ENCODE measurements at regions not wholly inside any gene's neighbourhood (a gene's known extent, or its start where the extent isn't known, plus 50 kb on each side); places are given as distances from the start of the nearest gene placed in this dataset.
"Not testable (repeated sequence)": the region's sequence is repeated elsewhere in the genome, so short reads cannot be mapped to it uniquely, and the experiment has no call there.

DNA sequence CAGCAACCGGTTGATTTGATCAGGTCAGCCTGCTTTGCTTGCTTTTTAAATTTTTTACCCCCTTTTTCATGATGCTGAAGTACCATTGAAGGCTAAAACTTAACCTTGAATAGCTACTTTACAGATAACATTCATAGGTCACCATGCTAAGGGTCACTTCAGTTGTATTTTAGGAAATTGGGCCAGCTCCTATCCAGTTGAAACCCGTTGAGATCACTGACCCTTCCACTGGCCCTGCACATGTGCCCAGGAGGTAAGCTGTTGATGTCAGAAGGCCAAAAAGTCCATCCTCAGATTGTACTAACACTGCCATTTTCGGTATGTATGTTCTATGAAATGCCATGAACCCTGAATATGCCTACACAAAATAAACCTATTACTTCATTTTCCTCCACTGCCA is 133.0 kb upstream of the FAT4 start:
- ATAC-seq: no peak
- TF ChIP-seq RARB (CRISPR knock-in tag; IDR thresholded peaks at IDR 0.05): no peak
- no peak for TF ChIP-seq GLIS3 (CRISPR knock-in tag; IDR thresholded peaks at IDR 0.05)
- no peak for TF ChIP-seq ISL1 (CRISPR knock-in tag; IDR thresholded peaks at IDR 0.05)
- no peak for TF ChIP-seq PATZ1 (CRISPR knock-in tag; IDR thresholded peaks at IDR 0.05; ENCODE audit: borderline replicate concordance)
- no peak for TF ChIP-seq BACH2 (CRISPR knock-in tag; IDR thresholded peaks at IDR 0.05; ENCODE audit: borderline replicate concordance)
- TF ChIP-seq CSDC2 (CRISPR knock-in tag; IDR thresholded peaks at IDR 0.05): no peak

GRCh38 chr4:125179727-125180126 is 135.0 kb upstream of the FAT4 start:
- no peak for ATAC-seq
- TF ChIP-seq OSR1 (CRISPR knock-in tag; IDR thresholded peaks at IDR 0.05) (no peak), ESRRG (CRISPR knock-in tag; IDR thresholded peaks at IDR 0.05) (no peak), GLIS3 (CRISPR knock-in tag; IDR thresholded peaks at IDR 0.05) (no peak), CREB5 (CRISPR knock-in tag; IDR thresholded peaks at IDR 0.05; ENCODE audit: low read depth) (no peak), BACH2 (CRISPR knock-in tag; IDR thresholded peaks at IDR 0.05; ENCODE audit: borderline replicate concordance) (no peak), PPARA (CRISPR knock-in tag; IDR thresholded peaks at IDR 0.05; ENCODE audit: borderline replicate concordance) (no peak), ZNF70 (CRISPR knock-in tag; IDR thresholded peaks at IDR 0.05) (no peak), RARB (CRISPR knock-in tag; IDR thresholded peaks at IDR 0.05) (no peak), ZFP30 (CRISPR knock-in tag; IDR thresholded peaks at IDR 0.05) (no peak), TCF4 (CRISPR knock-in tag; IDR thresholded peaks at IDR 0.05; ENCODE audit: borderline replicate concordance) (no peak), POU6F1 (CRISPR knock-in tag; IDR thresholded peaks at IDR 0.05; ENCODE audit: borderline replicate concordance, low read depth) (no peak), ISL1 (CRISPR knock-in tag; IDR thresholded peaks at IDR 0.05) (no peak), PATZ1 (CRISPR knock-in tag; IDR thresholded peaks at IDR 0.05; ENCODE audit: borderline replicate concordance) (no peak), ARNTL (CRISPR knock-in tag; IDR thresholded peaks at IDR 0.05; ENCODE audit: borderline replicate concordance, low read depth) (no peak), ZFP3 (CRISPR knock-in tag; IDR thresholded peaks at IDR 0.05) (no peak), CSRNP3 (CRISPR knock-in tag; IDR thresholded peaks at IDR 0.05) (no peak), SNAI2 (CRISPR knock-in tag; IDR thresholded peaks at IDR 0.05) (no peak)

DNA sequence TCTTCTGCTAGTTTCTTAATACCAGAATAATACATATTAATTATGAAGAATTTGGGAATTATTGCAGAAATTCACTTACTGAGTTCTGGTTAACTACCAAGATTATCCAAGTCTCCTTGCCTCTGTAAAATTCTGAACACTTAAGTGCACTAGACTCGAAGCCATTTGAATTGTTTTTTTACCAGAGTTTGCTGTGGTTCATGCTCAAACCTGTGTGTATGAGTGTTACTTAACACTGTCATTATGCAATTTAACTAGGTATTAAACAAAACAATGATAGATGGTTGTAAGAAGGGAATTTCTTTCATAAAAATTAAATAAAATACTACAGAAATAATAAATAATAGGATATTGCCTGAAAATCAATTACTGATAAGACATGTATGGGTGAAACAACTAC is 145.6 kb upstream of the FAT4 start:
- TF ChIP-seq BACH2 (CRISPR knock-in tag; IDR thresholded peaks at IDR 0.05; ENCODE audit: borderline replicate concordance) (no peak), ZNF70 (CRISPR knock-in tag; IDR thresholded peaks at IDR 0.05) (no peak), SNAI2 (CRISPR knock-in tag; IDR thresholded peaks at IDR 0.05) (no peak), PPARA (CRISPR knock-in tag; IDR thresholded peaks at IDR 0.05; ENCODE audit: borderline replicate concordance) (no peak)

DNA sequence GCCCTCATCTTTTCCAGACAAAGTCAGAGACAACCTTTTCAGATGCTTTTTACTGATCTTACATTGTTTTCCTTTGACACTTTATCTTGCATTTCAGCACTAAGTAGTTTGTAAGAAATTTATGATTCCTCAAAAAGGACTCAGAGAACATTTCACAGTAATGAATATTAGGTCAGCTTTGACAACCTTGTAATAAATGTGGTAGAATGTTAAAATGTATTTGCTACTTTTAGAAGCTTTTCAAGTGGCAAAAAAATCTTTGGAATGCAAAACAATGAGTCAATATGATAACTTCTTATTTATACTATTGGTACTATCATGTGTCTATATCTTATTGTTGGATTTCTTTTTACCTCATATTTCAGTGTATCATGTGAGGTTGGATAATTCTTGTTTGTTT is 146.2 kb upstream of the FAT4 start:
- ATAC-seq: no peak; the same call in 1 of the 3 replicates
- TF ChIP-seq ZNF70 (CRISPR knock-in tag; IDR thresholded peaks at IDR 0.05): no peak
- TF ChIP-seq ISL1 (CRISPR knock-in tag; IDR thresholded peaks at IDR 0.05): peak; percentile 90

More for the DNA sequence above, 145.6 kb upstream of the FAT4 start:
- no peak for ATAC-seq

DNA sequence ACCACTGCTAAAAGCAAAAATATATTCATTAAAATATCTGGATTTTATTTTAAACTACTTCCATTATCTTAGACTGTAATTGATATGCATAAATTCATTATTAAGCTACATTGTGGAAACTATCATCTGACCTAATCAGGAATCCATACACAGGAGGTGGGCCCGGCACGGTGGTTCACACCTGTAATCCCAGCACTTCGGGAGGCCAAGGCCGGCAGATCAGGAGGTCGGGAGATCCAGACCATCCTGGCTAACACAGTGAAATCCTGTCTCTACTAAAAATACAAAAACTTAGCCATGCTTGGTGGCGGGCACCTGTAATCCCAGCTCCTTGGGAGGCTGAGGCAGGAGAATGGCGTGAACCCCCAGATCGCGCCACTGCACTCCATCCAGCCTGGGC is 148.7 kb upstream of the FAT4 start:
- ATAC-seq: not testable (repeated sequence)
